NCI-H524 (cell line): ENCODE measurements at regions not wholly inside any gene's neighbourhood (a gene's known extent, or its start where the extent isn't known, plus 50 kb on each side); places are given as distances from the start of the nearest gene placed in this dataset.
"Not testable (repeated sequence)": the region's sequence is repeated elsewhere in the genome, so short reads cannot be mapped to it uniquely, and the experiment has no call there.

Source experiments
- DNase-seq, 2 experiments: peaks; one replicate each; lab custom pipeline; 2025; lab: John Stamatoyannopoulos, UW

DNA sequence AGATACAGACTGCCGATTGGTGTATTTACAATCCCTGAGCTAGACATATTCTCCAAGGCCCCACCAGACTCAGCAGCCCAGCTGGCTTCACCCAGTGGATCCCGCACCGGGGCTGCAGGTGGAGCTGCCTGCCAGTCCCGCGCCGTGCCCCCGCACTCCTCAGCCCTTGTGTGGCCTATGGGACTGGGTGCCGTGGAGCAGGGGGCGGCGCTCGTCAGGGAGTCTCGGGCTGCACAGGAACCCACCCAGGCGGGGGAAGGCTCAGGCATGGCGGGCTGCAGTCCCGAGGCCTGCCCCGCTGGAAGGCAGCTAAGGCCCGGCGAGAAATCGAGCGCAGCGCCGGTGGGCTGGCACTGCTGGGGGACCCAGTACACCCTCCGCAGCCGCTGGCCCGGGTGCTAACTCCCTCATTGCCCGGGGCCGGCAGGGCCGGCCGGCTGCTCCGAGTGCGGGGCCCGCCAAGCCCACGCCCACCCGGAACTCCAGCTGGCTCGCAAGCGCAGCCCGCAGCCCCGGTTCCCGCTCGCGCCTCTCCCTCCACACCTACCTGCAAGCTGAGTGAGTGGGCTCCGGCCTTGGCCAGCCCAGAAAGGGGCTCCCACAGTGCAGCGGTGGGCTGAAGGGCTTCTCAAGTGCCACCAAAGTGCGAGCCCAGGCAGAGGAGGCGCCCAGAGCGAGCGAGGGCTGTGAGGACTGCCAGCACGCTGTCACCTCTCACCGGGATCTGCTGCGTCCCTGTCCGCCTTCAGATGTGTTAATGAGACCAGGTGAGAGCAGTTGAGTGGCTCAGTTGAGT, 137.8 kb upstream of the LCORL start:
- not testable (repeated sequence) for DNase-seq

DNA sequence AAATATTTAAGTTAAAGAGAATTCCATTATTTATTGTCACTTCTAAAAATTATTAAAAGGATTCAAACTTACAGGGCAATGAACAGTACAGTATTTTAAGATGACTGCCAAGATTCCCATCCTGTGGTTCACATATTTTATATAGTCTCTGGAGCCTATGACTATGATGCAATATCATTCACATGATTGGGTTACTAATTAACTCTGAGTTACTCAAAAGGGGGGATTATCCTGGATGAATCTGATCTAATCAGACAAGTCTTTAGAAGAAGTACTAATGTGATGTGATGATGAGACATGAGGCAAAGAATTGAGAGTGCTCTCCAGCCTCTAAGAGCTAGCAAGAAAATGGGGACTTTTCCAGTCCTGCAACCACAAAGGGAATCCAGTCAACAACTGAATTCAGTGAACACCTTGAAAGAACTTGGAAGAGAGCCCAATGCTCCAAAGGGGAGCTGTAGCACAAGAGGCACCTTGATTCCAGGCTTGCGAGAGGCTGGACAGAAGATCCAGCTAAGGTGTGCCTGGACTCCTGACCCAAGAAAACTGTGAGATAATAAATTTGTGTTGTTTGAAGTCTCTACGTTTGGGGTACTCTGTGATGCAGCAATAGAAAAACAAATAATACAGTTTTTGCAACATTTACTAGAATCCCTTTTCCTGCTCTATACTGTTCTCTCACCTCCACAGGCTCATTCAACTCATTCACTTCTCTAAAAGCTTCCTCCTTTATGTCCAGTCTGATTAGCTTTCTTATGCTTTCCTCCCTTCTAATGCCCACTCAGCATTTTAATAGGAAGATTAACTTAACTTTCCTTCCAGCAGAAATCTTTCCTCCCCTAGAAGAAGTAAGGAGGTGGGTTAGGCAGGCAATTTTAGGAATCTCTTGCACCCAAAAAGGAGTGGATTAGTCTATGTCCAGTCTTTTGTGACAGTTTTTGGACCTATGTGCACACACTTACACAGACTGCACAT, 133.8 kb upstream of the LCORL start:
- DNase-seq = peak in 1 of 2 experiments; percentile 47

DNA sequence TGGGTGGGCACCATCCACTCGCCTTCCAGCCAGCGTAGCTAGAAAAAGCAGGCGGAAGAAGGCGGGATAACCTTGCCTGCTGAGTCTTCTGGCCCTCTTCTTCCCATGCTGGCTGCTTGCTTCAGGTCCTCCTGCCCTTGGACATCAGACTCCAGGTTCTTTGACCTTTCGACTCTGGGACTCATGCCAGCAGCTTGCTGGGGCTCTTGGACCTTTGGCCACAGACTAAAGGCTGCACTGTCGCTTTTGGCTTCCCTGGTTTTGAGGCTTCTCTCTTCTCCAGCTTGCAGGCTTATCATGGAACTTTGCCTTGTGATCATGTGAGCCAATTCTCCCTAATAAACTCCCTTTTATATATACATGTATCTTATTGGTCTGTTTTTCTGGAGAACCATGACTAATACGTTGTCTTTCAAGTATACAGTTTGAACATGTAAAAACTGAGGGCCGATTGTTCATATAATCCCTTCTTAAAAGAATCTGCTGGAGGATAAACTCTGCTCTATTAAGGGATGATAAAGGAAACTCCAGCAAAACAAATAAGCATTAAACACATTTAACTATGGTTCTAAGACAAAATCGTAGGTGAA, 116.6 kb upstream of the LCORL start:
- no peak for DNase-seq

DNA sequence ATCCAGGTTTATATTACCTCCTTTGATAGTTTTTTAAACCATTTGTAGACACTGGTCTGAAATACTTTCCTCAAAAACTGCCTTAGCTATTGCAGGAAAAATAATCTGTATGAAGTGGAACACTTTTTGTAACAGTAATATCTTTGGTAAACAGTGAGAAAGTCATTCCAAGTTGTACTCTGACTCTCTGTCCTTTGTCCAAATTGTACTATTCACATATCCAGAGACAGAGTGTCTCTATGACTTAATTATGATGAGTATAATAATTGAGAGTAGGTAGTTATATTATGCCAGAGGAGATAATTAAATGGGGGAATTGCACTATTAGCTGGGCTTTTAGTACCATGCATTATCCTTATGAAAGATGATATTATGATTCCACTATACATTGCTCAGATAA, 112.6 kb upstream of the LCORL start:
- DNase-seq = no peak

DNA sequence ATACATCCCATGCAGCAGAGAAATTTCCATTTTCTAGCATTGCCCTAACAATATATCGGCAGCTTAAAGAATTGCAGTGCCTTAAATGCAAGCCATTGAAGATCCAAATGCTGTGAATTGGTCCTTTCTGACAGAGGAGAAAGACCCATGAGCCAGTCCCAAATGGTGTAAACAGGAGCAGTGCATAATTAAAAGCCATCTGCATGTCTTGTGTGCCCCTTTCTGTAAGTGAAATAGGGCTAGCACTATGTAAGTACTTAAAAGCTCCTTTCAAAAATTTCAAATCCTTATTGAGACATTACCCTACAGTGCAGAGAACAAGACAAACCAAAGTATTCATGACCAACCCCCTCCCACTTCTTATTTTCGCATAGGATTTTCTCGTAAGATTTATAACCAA, 108.7 kb upstream of the LCORL start:
- DNase-seq = no peak

DNA sequence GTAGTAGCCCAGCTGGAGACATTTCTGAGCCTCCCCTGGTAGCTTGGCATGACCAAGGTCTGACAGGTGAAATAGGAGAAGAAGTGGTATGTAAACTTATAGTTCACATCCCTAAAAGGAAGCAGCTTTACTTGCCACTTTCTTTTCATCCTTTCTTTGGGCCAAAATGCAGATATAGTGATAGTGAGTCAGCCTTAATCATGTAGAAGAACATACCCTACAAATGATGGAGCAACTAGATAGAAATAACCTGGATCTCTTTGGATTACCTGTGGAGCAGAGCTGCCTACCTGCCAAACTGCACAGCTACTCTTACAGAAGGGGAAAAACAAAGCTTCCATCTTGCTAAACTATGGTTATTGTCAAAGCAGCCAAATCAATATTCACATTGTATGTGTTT, 106.7 kb upstream of the LCORL start:
- DNase-seq = no peak

DNA sequence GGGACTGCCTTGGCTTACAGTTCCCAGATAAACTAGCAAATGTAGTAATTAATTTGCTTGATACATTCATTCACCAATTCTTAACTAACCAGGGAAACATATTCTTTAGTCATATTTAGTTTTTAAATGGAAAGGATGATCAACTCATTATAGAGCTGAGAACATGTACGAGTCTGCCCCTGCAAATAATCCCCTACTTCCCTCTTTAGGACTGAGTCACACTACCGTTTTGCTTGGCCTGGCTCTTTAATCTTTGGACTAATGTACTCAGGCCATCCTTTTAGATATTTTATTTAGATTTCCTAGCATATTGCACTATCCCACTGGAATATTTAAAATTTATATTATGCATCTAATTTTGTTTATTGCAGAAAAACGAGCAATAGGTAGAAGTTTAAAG, 105.5 kb upstream of the LCORL start:
- DNase-seq = no peak

DNA sequence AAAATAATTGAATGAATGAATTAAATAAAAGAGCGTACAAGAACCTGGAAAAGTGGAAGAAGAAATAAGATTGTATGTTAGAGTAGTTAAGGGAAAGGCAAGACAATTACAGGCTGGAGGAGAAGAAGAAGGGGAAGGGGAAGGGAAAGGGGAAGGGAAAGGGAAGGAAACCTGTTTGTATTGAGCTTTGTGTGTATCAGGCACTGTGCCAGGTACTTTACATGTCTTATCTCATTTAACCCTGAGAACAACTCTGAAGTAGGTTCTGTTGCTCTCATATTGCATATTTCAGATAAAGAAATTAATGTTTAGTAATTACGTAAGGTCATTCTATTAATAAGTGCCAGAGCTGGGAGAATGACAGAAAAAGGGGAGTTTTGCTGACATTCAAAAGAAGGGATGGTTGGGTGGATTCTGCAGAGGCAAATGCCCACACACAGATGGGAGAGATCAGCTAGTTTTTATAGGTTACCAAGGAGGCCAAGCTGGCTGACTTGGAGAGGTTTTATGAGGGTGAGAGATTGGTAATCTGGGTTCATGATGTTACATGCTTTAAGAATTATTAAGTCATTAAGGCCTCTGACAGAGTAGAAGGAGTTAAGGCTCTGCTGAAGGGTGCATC, 92.3 kb upstream of the LCORL start:
- DNase-seq = peak in 1 of 2 experiments; percentile 9

DNA sequence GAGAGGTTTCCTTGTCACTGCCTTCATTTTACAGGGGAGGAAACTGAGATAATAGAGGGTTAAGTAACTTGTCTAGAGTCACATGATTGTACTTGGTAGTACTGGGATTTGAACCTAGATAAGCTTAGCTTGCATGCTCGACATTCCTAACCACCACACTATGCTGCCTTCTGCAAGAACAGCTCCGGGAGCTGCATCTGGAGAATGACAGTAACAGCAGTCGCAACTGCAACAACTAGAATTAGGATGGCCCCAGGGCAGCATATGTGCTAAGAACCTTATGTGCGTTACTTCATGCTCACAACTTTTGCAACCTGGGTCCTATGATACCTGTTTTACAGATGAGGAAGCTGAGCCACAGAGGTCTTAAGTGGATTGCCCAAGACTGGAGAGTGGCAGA, 89.5 kb upstream of the LCORL start:
- DNase-seq = no peak

DNA sequence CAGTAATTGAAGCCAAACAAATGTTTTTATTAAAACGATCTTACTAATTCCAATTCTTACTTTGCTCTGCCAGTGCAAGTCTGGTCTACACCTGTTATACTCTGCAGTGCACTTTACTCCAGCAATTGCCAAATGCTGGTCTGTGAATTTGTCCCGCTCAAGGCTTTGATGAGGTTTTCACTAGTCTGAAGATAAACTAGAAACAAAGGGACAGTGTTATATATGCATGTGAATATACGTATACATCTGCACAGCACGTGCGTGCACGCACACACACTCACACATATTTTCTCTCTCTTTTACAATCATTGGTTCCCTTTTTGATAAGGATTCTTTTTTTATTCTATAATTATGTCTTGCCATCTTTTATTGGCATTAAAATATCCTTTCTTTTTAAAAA, 88.5 kb upstream of the LCORL start:
- DNase-seq = no peak

DNA sequence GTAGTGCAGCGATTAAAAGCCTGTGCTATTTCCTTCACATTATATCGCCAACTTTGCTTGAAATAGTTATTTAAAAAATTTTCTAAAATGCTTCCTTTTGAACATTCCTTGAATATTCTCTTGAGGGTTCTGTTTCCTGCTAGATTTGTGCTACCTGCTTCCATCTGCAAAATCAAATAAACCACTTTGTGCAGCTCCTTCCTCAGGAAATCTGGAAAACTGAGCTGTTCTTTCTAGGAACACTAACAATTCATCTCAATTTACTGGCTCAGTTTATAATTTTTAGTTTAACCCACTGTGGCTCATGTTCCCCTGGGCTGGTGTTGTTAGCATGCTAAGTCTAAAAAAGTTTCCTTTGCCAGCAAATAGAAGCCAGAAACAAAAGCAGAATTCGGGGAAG, 88.1 kb upstream of the LCORL start:
- no peak for DNase-seq

DNA sequence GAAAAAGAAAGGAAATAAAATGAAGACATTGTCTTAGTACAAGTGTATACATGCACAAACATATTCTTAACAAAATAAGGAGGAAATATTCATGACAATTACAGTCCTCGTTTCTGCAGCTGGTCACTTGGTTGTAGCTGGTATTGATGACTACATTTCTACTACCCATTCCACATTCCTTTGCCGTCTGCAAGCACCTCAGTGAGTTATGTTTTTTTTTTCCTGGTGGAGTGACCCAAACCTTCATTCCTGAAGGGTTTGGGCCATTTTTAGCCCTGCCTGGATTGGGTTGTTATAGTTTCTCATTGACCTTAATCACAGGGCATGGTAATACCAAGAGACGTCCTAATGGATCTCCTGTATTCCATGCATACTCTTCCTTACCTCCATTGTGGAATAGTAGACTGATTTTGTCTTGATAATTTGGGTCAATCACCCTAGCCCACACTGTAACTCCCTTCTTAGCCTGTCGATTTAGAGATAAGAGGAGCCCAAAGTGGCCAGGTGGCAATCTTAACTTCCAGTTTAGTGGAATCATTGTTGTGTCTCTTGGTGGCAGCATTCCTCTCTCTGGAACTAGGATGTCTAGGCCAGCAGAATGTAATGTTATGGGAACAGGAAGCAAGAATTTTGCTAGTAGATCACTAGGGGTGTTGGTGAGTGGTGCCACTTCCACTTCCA, 86.4 kb upstream of the LCORL start:
- DNase-seq = not testable (repeated sequence)

DNA sequence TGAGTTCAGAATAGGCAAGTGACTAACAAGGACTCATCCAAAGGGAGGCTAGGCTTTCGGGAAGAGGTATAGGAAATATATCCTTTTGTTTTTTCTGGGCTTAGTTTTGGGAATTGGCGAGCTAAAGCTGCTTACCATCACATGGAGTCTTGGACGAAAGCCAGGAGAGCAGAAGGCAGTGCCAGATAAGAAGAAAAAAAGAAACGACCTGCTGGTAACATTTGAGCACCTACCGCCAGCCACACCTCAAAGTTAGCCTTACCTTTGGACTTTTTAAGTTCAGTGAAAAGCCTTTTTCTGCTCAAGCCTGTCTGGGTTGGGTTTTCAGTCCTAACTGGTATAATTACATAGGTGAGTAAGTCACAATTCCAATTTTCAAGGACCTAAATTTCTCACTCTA, 85.1 kb upstream of the LCORL start:
- DNase-seq = peak; percentile 82 to 86

DNA sequence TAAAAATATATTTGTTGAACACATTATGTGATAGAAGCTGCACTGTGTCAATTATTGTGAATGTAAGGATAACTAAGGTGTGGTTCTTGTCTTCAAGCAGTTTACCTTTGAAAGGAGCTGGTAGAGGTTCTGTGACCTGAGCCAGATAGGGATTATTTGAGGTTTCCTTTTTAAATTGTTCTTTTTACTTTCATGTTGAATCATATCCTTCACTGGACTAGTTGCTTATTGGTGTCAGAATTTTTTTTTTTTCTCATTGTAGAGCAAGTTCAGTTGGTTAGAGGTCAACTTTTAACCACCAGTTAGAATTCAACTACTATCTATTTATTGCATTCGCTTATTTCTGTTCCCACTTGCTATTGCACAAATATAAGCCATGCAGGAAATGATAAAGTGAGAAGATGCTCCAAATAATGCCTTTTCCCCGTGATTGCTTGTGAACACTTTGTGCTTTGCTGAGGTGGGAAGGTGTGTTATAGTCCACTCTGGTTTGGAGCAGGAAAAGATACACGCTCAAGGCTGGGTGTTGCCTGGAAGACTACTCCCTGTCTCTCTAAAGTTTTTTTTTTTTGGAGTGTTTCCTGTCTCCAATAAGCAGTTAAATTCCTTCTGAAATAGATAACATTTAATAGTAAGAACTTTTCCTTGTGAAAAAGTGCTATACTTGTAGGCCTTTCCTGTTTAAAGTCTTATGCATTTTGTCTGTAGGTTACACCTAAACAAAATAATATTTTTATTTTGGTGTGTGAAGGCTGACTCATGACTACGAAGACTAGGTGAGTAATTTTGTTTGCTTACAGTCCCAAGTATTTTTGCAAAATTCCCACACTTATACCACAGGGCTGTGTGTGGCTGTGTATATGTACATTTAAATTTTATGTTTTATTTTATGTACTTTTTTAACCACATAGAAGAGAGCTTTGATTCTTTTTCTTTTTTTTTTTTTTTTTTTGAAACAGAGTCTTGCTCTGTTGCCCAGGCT, 83.8 kb upstream of the LCORL start:
- DNase-seq = no peak

DNA sequence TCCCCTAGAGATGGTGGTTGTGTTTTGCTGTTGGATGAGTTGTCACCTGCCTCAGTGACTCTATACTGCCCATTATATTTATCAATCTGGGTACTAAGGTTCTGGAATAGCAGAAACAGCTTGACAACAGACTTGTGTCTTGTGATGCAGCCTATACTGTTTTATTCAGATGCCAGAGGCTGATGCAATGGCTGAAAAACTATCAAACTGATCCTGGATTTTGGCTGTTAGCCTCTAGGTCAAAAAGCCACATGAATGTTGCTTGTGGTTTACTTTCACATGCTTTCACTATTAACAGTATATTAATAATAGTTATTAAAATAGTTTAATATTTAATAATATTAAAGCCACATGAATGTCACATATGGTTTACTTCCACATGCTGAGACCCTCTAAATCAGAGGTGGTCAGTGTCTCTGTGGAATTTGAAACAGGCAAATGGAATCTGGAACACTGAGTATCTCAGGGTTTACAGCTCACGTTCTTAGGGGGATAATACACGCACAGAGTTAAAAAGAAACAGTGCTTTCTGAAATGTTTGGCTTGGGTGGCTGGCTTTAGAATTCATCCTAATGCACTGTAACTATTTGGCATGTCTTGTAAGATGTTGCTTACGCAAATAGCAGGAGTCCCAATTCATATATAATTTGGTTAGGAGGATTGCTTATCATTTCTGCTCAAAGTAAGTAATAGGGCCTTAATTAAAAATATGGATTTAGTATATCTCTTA, 82.5 kb upstream of the LCORL start:
- no peak for DNase-seq

DNA sequence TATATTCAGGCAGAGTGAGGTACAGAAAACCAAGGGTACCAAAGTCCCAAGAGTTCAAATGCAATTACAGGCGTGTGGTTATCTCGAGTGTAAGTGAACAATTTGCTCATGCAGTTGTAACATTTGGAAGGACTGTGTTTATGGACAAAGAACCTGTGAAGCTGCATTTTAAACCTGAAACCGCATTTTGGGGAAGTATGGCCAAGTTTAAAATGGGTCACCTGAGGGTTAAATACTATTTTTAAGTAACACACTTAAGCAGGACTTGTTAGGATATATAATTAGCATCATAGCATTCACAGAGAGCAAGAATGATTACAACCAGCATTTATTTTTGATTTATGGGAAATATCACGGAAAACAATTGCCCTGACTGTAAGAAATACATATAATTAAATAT, 79.1 kb upstream of the LCORL start:
- DNase-seq = no peak

DNA sequence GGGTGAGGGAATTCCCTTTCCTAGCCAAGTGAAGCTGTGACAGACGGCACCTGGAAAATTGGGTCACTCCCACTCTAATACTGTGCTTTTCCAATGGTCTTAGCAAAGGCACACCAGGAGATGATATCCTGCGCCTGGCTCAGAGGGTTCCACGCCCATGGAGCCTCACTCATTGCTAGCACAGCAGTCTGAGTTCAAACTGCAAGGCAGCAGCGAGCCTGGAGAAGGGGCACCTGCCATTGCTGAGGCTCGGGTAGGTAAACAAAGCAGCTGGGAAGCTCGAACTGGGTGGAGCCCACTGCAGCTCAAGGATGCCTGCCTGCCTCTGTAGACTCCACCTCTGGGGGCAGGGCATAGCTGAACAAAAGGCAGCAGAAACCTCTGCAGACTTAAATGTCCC, 68.9 kb upstream of the LCORL start:
- DNase-seq = not testable (repeated sequence)

DNA sequence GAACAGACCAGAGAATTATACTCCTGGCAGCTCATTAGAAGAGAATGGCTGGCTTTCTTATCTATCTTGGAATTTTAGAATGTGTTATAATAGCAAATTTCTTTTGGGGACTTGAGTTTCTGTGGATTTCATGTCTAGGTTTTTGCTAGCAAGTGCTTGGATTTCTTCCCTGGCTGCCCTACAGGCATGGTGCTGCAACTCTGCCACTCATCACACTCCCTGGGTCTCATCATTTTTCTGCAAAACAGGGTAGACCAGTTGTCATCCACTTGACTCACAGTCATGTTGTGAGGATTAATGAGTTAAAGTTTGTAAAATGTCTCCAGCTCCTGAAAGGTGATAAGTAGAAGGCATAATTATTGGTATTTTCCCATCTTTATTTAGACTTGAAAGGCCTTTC, 60.7 kb upstream of the LCORL start:
- no peak for DNase-seq

DNA sequence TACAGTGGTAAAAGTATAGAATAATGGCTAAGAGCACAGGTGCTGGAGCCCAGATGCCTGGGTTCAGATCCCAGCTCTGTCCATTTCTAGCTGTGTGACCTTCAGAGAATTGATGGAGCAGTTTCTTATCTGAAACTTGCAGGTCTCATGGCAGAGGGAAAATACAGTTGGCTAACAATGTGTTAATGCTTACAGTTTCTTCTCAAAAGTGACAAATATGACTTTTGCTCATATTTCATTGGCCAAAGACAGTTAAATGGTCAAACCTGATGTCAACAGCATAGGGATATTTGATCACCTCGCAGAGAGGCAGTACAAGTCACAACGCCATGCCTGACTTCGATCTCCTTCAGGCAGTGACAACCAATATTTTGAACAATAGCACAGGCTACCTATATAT, 60.2 kb upstream of the LCORL start:
- DNase-seq = no peak

DNA sequence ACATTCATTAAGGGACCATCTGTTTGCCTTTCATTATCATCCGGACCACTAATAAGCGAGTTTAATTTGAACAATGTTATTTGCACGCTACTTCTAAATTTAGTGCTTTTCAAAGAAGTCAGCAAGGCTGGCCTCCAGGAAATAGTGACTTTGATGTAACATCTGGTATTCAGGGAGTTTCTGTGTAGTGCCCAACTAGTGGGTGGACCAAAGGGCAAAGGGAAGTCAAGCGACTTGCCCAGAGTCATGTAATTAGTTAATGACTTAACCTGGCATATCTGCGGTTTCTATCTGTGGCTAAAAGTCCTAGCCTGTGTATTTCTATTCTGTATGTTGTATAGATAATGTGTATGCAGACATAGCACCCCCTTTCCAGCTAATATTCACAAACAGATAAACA, 56.3 kb upstream of the LCORL start:
- no peak for DNase-seq
